Spinal cord (tissue), 9 donors: ENCODE measurements at regions not wholly inside any gene's neighbourhood (a gene's known extent, or its start where the extent isn't known, plus 50 kb on each side); places are given as distances from the start of the nearest gene placed in this dataset.
A peak's percentile ranks its signal among the peaks of the same experiment; 100 is the strongest.
"Not testable (repeated sequence)": the region's sequence is repeated elsewhere in the genome, so short reads cannot be mapped to it uniquely, and the experiment has no call there.

Experiments
- DNase-seq, 6 donors: peaks; one replicate each; pipeline versions ENCODE4 v3.0.0 to v3.0.0-alpha.2; 2013 to 2015; ENCODE audit warnings: low spot score in 6 of 6, low read depth in 4 of 6
- H3K27ac ChIP-seq: one replicate; pipeline ENCODE4 v1.5.1; 2013; ENCODE audit warnings: low read depth, low read length, control low read depth
- H3K27me3 ChIP-seq: one replicate; pipeline ENCODE4 v1.6.1; 2013; ENCODE audit warnings: low read length; ENCODE audit not compliant: control insufficient read depth, insufficient read depth
- H3K36me3 ChIP-seq: one replicate; pipeline ENCODE4 v1.6.1; 2013; ENCODE audit warnings: low read length; ENCODE audit not compliant: control insufficient read depth, insufficient read depth
- H3K4me1 ChIP-seq: one replicate; pipeline ENCODE4 v1.6.1; 2013; ENCODE audit warnings: low read length; ENCODE audit not compliant: control insufficient read depth, insufficient read depth
- H3K4me3 ChIP-seq: one replicate; pipeline ENCODE4 v1.5.1; 2013; ENCODE audit warnings: low read depth, low read length, control low read depth
- H3K9me3 ChIP-seq: one replicate; pipeline ENCODE4 v1.6.1; 2013; ENCODE audit warnings: low read length; ENCODE audit not compliant: control insufficient read depth, insufficient read depth
- WGBS: methylation state at CpG from one replicate; pipeline ENCODE4 v1.1.5; 2013; ENCODE audit warnings: missing lambda C conversion rate; ENCODE audit not compliant: insufficient coverage; 5-methylcytosine and 5-hydroxymethylcytosine counted together
- donor health status: healthy.

DNA sequence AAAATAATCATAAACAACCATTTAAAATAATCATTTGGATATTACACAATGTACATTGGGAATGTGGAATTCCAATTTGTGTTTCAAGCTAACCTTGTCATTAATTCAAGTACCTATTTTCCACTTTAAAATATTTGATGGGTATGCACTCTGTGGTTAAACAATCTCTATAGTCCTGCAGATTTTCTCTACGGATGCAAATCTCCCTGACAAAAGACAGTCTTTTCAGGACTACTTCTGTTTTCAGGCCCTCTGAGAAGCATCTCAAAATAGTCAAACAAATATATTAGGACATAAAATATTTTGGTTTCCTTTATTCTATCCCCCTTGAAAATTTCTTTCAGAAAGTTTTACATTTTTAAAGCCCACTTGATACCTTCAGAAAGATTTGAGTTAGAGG, 735.6 kb upstream of the MBL2 start:
- Histone ChIP-seq H3K27me3 (no peaks in the 10 kb centered on the region), H3K9me3 (no peaks in the 10 kb centered on the region), H3K4me3 (no peak overlapping the region), H3K36me3 (no peaks in the 10 kb centered on the region), H3K4me1 (no peaks in the 10 kb centered on the region), H3K27ac (no peak overlapping the region)
- WGBS = no CpG with 5 or more reads among the region's 1 CpG
- no peak for DNase-seq

DNA sequence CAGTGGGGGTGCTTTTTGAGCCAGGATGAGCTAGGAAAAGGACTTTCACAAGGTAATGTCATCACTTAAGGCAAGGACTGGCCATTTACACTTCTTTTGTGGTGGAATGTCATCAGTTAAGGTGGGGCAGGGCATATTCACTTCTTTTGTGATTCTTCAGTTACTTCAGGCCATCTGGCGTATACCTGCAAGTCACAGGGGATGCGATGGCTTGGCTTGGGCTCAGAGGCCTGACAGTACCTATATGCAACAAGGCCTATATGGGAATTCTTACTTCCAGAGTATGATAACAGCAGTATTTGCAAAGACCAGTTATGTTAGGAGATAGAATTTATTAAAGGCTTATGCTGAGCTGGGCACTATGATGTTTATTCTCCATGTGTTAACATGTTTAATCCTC, 731.9 kb upstream of the MBL2 start:
- H3K27ac ChIP-seq, H3K4me3 ChIP-seq, H3K36me3 ChIP-seq, H3K4me1 ChIP-seq, H3K9me3 ChIP-seq, H3K27me3 ChIP-seq, DNase-seq: not testable (repeated sequence)
- 100% methylated on average over 1 of the region's 2 CpGs for WGBS

DNA sequence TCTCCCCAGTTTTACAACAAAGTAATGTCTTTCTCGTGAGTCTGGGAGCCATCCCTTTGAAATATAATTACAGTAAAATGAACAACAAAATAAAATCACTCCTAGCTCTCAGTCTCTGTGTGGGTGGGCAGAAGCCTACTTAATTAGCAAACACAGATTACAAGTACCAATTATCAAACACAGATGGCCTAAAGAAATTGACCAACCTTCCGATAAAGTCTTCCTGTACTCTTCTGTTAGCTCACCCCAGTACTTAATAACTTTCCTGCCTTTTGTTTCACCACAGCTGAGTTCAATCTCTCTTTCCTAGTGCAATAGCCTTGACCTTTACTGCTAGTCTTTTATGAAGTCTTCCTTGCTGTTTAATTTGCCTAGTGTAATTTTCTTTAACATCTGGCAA, 719.2 kb upstream of the MBL2 start:
- H3K27ac ChIP-seq = no peak overlapping the region
- DNase-seq = peak in 1 of 6 donors; percentile 43
- H3K9me3 ChIP-seq = no peaks in the 10 kb centered on the region
- H3K4me1 ChIP-seq = no peaks in the 10 kb centered on the region
- no peaks in the 10 kb centered on the region for H3K36me3 ChIP-seq
- no peaks in the 10 kb centered on the region for H3K27me3 ChIP-seq
- 63% methylated on average over 1 of the region's 2 CpGs for WGBS
- H3K4me3 ChIP-seq = no peak overlapping the region

DNA sequence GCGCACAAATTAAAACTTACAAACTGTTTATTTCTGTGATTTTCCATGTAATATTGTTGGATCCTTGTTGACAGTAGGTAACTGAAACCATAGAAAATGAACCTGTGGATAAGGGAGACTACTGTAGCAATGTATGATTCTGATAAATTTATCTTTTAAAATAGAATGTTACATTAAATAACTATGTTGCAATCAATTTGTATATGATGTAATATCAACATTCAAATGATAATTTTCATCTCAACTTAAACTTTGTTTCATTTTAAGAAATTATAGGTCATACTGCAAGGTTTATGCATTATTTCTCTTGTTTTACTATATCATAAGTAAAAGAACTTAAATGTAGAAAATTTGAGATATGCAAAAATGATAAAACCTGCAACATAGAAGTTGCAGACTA, 718.0 kb upstream of the MBL2 start:
- no CpG with 5 or more reads among the region's 1 CpG for WGBS
- no peaks in the 10 kb centered on the region for H3K36me3 ChIP-seq
- H3K4me1 ChIP-seq = no peaks in the 10 kb centered on the region
- H3K4me3 ChIP-seq = no peak overlapping the region
- no peak overlapping the region for H3K27ac ChIP-seq
- H3K27me3 ChIP-seq = no peaks in the 10 kb centered on the region
- DNase-seq = no peak
- H3K9me3 ChIP-seq = peaks cover 3% of the 10 kb centered on the region

DNA sequence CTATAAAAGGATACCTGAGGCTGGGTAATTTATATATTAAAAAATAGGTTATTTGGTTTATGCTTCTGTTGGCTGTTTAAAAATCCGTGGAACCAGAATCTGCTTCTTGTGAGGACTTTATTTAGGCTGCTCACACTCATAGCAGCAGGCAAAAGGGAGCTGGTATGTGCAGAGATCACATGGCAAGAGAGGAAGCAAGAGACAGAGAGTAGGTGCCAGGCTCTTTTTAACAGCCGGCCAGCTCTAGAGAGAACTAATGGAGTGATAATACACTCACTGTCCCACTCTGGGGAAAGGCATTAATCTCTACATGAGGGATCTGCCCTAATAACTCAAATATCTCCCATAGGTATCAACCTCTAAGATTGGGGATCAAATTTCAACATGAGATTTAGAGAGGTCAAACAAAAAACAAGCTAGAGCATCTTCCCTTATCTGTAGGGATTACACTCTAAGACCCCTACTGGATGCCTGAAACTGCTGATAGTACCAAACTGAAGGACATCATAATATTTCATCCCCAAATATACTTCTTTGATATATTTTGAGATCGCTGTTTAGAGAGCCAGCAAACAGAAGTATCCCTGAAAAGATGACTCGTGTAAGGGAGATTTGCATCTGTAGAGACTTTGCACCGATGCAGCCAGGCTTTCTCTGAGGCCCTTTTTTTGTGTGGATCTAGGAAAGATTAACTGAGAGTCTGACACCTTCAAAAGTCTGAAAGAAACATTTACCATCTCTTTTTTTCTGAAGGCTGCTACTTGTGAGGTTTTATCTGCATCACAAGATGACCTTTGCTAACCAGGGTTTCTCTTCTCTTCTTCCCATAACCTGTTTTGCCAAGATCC, 717.0 kb upstream of the MBL2 start:
- Histone ChIP-seq H3K36me3 (no peaks in the 10 kb centered on the region), H3K4me3 (no peak overlapping the region), H3K27ac (no peak overlapping the region), H3K9me3 (peaks cover 3% of the 10 kb centered on the region), H3K27me3 (no peaks in the 10 kb centered on the region), H3K4me1 (no peaks in the 10 kb centered on the region)
- 27% methylated on average over 2 of the region's 5 CpGs for WGBS
- no peak for DNase-seq

DNA sequence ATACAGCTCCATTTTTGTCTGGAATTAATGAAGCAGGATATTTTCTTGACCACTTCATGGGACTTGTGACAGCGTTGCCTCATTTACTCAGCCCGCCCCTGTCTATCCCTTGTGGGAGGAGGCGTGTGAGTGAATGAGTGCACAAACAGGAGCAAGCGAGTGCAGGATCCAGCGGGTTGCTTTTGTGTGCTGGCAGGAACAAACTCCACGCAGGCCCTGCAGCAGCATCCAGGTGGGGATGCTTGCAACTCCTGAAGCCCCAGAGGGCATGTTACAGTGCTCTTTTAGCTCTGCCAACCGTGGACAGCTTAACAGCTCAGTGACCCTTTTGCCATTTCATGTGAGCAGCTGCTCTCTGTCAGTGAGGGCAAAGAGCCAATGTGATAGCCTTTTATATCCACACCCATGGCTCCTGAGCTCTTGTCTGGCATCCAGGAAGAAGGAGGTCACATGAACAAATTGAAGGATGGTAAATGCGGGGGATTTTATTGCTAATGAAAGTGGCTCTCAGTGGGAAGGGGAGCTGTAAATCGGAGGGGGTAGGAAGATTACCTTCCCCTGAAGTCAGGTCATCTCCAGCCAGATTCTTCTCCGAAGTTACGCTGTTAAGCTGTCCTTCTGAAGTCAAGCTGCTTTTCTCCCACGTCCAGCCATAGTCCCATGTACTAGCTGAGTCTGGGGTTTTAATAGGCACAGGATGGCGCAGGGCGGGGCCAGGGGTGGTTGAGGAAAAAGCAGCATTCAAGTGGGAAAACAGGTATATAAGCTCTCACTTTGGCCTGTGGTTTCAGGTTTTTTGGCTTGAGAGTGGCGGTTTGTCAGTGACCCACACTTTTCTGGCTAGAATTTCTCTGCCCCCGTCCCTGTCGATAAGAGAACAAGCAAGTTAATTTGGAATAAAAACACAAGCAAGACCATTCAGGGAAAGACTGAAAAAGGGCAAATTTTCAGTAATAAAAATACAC, 714.7 kb upstream of the MBL2 start:
- WGBS = 82% methylated on average over 14 of the region's 17 CpGs
- no peak overlapping the region for H3K27ac ChIP-seq
- DNase-seq = no peak
- H3K4me1 ChIP-seq = no peaks in the 10 kb centered on the region
- H3K4me3 ChIP-seq = no peak overlapping the region
- H3K9me3 ChIP-seq = peaks cover 3% of the 10 kb centered on the region
- H3K27me3 ChIP-seq = no peaks in the 10 kb centered on the region
- H3K36me3 ChIP-seq = no peaks in the 10 kb centered on the region

DNA sequence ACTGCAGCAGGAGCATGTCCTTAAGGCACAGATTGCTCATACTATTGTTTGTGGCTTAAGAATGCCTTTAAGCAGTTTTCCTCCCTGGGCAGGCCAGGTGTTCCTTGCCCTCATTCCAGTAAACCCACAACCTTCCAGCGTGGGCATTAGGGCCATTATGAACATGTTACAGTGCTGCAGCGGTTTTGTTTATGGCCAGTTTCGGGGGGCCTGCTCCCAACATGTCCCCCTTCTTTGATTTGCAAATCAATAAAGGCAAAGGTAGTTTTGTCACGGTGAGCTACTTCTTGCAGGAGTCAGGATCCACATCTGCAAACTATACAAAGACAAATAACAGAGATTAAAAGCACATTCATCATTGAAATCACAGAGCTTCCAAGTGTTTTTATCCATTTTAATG, 712.8 kb upstream of the MBL2 start:
- H3K4me3 ChIP-seq, H3K36me3 ChIP-seq, H3K9me3 ChIP-seq, DNase-seq, H3K27ac ChIP-seq, H3K27me3 ChIP-seq, H3K4me1 ChIP-seq: not testable (repeated sequence)
- 94% methylated on average over 2 of the region's 4 CpGs for WGBS

DNA sequence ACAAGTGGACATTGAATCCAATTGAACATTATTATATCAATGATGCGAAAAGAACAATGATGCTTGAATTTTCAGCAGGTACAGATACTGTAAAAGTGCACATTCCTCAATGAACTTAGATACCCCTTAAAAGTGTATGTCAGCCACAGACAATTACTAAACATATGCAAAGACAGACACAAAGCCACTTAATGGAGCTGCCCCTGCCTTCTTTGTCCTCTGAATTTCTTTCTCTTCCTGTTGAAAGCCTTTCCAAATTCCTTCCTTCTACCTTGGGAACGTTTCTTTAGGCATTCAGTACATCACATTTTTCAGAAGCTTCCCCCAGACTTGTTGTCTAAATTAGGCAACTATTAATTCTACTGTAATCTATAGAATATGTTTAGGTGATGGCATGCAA, 706.8 kb upstream of the MBL2 start:
- WGBS = no CpG with 5 or more reads among the region's 2 CpGs
- Histone ChIP-seq H3K4me3 (no peak overlapping the region), H3K4me1 (no peaks in the 10 kb centered on the region), H3K9me3 (no peaks in the 10 kb centered on the region), H3K36me3 (no peaks in the 10 kb centered on the region), H3K27ac (no peak overlapping the region), H3K27me3 (no peaks in the 10 kb centered on the region)
- no peak for DNase-seq

DNA sequence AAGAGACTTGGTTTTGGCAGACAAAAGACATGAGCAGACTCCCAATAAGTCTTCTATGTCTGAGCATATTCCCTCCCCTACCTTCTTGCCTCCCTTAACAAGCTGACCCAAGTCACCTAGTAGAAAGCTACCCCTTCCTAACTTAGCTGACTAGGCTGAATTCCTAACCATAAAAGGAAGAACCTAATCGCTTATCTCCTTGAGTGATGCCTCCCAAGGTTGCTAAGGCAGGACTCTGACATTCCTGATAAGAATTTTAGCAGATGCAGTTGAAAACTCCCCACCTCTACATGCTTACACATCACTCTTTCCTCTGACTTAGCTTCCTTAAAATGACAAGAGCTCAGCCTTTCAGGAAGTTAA, 704.7 kb upstream of the MBL2 start:
- Histone ChIP-seq H3K27ac (no peak overlapping the region), H3K9me3 (no peaks in the 10 kb centered on the region)

More for the DNA sequence above, 704.7 kb upstream of the MBL2 start:
- DNase-seq = no peak
- Histone ChIP-seq H3K27me3 (no peaks in the 10 kb centered on the region), H3K4me3 (no peak overlapping the region), H3K36me3 (no peaks in the 10 kb centered on the region), H3K4me1 (no peaks in the 10 kb centered on the region)
- WGBS = no CpG with 5 or more reads among the region's 1 CpG
